Endothelial cell of umbilical vein (primary cell): ENCODE measurements at regions not wholly inside any gene's neighbourhood (a gene's known extent, or its start where the extent isn't known, plus 50 kb on each side); places are given as distances from the start of the nearest gene placed in this dataset.

Experiments used
- BruUV-seq: library from RNA; stranded (reverse); fragments of 400-500 nt; replicated peaks from 2 replicates; lab custom pipeline; 2021; lab: Mats Ljungman, UMichigan
- CTCF ChIA-PET: fragments of 300-600, 350-600 bp; sonication (Branson Sonifier 250); formaldehyde crosslinking; loops from one replicate; lab custom pipeline; 2021; ENCODE audit warnings: antibody characterized with exemption, inconsistent platforms; lab: Charles Lee
- POLR2A ChIA-PET: fragments of 300-600, 350-600 bp; sonication (Branson Sonifier 250); formaldehyde crosslinking; loops from one replicate; lab custom pipeline; 2021; ENCODE audit warnings: antibody characterized with exemption, inconsistent platforms; lab: Charles Lee
- DNase-seq: peaks from one replicate; pipeline ENCODE4 v3.0.0-alpha.2; 2011; ENCODE audit warnings: low read depth, low spot score
- FAIRE-seq: peaks from 2 replicates; lab custom pipeline; 2011; peaks lifted over from hg19 to GRCh38; lab: Jason Lieb, UNC
- H2AFZ ChIP-seq: 2 replicates; pipeline ENCODE4 v1.6.0; 2012; ENCODE audit warnings: low read depth, low read length, control low read depth, inconsistent platforms
- H3K27ac ChIP-seq: 2 replicates; pipeline ENCODE4 v1.5.1; 2011; ENCODE audit warnings: low read depth, mild to moderate bottlenecking, control low read depth, low read length, moderate library complexity; ENCODE audit not compliant: insufficient read depth
- H3K27me3 ChIP-seq, 2 experiments: 2 replicates each; pipeline versions ENCODE4 v1.6.0 to v1.6.1; 2011; ENCODE audit warnings: low read length in 2 of 2, mixed read lengths in 1 of 2; ENCODE audit not compliant: control insufficient read depth in 2 of 2, insufficient read depth in 2 of 2
- H3K36me3 ChIP-seq, 2 experiments: 2 replicates in 1 of 2; 3 replicates in 1 of 2; pipeline ENCODE4 v1.5.1; 2011; ENCODE audit warnings: low read length in 2 of 2, mild to moderate bottlenecking in 1 of 2, moderate library complexity in 1 of 2; ENCODE audit not compliant: control insufficient read depth in 2 of 2, insufficient read depth in 2 of 2; ENCODE audit errors: extremely low read depth in 1 of 2
- H3K4me1 ChIP-seq: 3 replicates; pipeline ENCODE4 v1.5.1; 2011; ENCODE audit warnings: mild to moderate bottlenecking, low read length; ENCODE audit not compliant: control insufficient read depth, insufficient read depth; ENCODE audit errors: extremely low read depth
- H3K4me2 ChIP-seq: 2 replicates; pipeline ENCODE4 v1.6.1; 2011; ENCODE audit warnings: low read length, control low read depth, mixed read lengths; ENCODE audit not compliant: insufficient read depth
- H3K4me3 ChIP-seq, 3 experiments: fragments of 200-600 bp in 1 of 3; sonication (generic), shearing (Covaris generic) in 1 of 3; replicated peaks in 1 of 3; 2 replicates each; pipeline ENCODE4 v1.5.1; 2011 to 2016; ENCODE audit warnings: control low read depth in 3 of 3, low read length in 3 of 3, mild to moderate bottlenecking in 2 of 3, inconsistent platforms in 1 of 3, low read depth in 1 of 3, moderate library complexity in 1 of 3; ENCODE audit not compliant: insufficient read depth in 1 of 3
- H3K79me2 ChIP-seq: 2 replicates; pipeline ENCODE4 v1.6.0; 2012; ENCODE audit warnings: low read length, inconsistent platforms; ENCODE audit not compliant: control insufficient read depth, insufficient read depth
- H3K9ac ChIP-seq: replicated peaks from 2 replicates; pipeline ENCODE3; 2011; ENCODE audit warnings: low read length, control low read depth; ENCODE audit not compliant: insufficient read depth; ENCODE audit errors: extremely low read depth
- H3K9me1 ChIP-seq: replicated peaks from 3 replicates; pipeline ENCODE4 v1.6.0; 2011; ENCODE audit warnings: mild to moderate bottlenecking, low read length; ENCODE audit not compliant: control insufficient read depth, insufficient read depth; ENCODE audit errors: extremely low read depth
- H3K9me3 ChIP-seq: replicated peaks from 2 replicates; pipeline ENCODE4 v1.5.1; 2012; ENCODE audit warnings: low read length, inconsistent platforms; ENCODE audit not compliant: control insufficient read depth, insufficient read depth
- H4K20me1 ChIP-seq: replicated peaks from 2 replicates; pipeline ENCODE3; 2011; ENCODE audit warnings: mild to moderate bottlenecking, low read length; ENCODE audit not compliant: control insufficient read depth, insufficient read depth; ENCODE audit errors: extremely low read depth
- EZH2 ChIP-seq: IDR thresholded peaks from 2 replicates; pipeline ENCODE4 v1.6.1; 2012; ENCODE audit warnings: borderline replicate concordance, low read depth, mild to moderate bottlenecking, moderate library complexity, low read length, inconsistent platforms; ENCODE audit not compliant: severe bottlenecking
- FOS ChIP-seq: IDR thresholded peaks from 2 replicates; pipeline ENCODE4 v1.6.1; 2011; ENCODE audit warnings: mild to moderate bottlenecking, low read length, moderate library complexity, borderline replicate concordance; ENCODE audit not compliant: insufficient read depth
- JUN ChIP-seq: IDR thresholded peaks from 2 replicates; pipeline ENCODE4 v1.6.1; 2011; ENCODE audit warnings: borderline replicate concordance, low read depth; ENCODE audit not compliant: insufficient read length, insufficient read depth
- MYC ChIP-seq: IDR thresholded peaks from one replicate; pipeline ENCODE4 v1.6.1; 2011; ENCODE audit warnings: mild to moderate bottlenecking, low read depth, low read length
- POLR2A ChIP-seq: IDR thresholded peaks from 2 replicates; pipeline ENCODE4 v1.6.1; 2012; ENCODE audit warnings: low read depth, mild to moderate bottlenecking, control low read depth, low read length
- POLR2AphosphoS5 ChIP-seq: IDR thresholded peaks from 2 replicates; pipeline ENCODE4 v1.6.1; 2012; ENCODE audit warnings: low read depth, mild to moderate bottlenecking, control low read depth, low read length, moderate library complexity; ENCODE audit not compliant: insufficient read depth
- dilution Hi-C: fragments of 300-500 bp; cut with MboI; formaldehyde crosslinking; loops from one replicate; pipeline ENCODE4 v1.15.0; 2019; ENCODE audit warnings: low sequenced_read_pairs; ENCODE audit not compliant: extremely low pct_ligation_motif_present
- intact Hi-C: fragments of 100-400 bp; cut with micrococcal nuclease; formaldehyde crosslinking; loops from one replicate; pipeline ENCODE4 v1.10.0; 2022
- TF ChIP-seq, protein P1 (sequence below), 2 donors: IDR thresholded peaks; 1 replicate in 1 of 2; 2 replicates in 1 of 2; pipeline ENCODE4 v1.5.1; 2011; ENCODE audit warnings: low read length in 2 of 2, mild to moderate bottlenecking in 2 of 2, moderate library complexity in 2 of 2, control low read depth in 1 of 2, inconsistent platforms in 1 of 2, low read depth in 1 of 2; ENCODE audit not compliant: insufficient read depth in 1 of 2; ENCODE audit errors: extremely low read depth in 1 of 2

DNA sequence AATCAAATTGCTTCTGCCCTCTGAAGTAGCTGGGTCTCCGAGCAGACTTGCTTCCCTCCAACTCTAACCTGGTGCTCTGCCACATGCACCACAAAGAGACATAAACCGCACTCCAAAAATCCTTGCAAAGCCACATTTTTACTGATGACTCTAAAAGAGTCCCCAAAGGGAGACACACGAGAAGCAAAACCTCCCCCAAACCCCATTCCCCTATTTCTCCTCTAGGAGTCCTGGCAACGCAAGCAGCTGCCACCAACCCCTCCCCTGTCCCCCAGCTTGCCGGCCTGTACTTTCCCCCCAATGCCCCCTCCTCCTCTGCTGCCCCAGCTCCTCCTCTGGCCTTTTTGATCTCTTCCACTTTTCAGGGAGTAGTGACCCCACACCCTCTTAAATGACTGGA is 180.1 kb upstream of the ARID1B start:
- Histone ChIP-seq H3K79me2 (no peaks in the 10 kb centered on the region), H4K20me1 (no peaks in the 10 kb centered on the region), H3K27ac (no peak overlapping the region), H3K9me1 (no peaks in the 10 kb centered on the region), H3K36me3 (no peaks in the 10 kb centered on the region), H3K4me2 (no peak overlapping the region), H3K4me1 (no peaks in the 10 kb centered on the region), H3K27me3 (no peaks in the 10 kb centered on the region), H3K4me3 (no peak overlapping the region), H2AFZ (no peak overlapping the region), H3K9ac (no peak overlapping the region), H3K9me3 (no peaks in the 10 kb centered on the region)
- dilution Hi-C loops, result no loop called here
- BruUV-seq, result no TSS peak
- no peak for FAIRE-seq
- ChIA-PET CTCF (no interaction called here), POLR2A (no interaction called here)
- intact Hi-C loops, result no loop called here
- no peak for DNase-seq
- TF ChIP-seq MYC, result no peak
- TF ChIP-seq FOS, result no peak
- TF ChIP-seq JUN, result no peak

DNA sequence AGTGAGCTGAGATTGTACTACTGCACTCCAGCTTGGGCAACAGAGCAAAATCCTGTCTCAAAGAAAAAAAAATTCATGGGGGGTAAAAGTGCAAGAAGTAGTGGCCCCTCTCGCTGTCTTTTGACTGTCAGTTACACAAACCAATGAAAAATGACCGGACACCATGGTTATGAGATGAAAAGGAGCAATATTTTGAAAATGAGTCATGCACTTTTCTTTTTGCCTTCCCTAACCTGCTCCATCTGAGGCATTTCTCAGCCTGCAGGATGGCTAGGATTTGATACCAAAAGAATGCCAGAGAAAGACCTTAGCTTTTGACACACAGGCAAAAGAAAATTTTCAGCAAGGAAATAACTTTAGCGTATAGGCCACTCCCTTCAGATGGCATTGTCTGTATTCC is 181.7 kb upstream of the ARID1B start:
- TF ChIP-seq POLR2AphosphoS5 (no peak), POLR2A (no peak), JUN (no peak), EZH2 (no peak), FOS (no peak)
- TF ChIP-seq, protein P1, sequence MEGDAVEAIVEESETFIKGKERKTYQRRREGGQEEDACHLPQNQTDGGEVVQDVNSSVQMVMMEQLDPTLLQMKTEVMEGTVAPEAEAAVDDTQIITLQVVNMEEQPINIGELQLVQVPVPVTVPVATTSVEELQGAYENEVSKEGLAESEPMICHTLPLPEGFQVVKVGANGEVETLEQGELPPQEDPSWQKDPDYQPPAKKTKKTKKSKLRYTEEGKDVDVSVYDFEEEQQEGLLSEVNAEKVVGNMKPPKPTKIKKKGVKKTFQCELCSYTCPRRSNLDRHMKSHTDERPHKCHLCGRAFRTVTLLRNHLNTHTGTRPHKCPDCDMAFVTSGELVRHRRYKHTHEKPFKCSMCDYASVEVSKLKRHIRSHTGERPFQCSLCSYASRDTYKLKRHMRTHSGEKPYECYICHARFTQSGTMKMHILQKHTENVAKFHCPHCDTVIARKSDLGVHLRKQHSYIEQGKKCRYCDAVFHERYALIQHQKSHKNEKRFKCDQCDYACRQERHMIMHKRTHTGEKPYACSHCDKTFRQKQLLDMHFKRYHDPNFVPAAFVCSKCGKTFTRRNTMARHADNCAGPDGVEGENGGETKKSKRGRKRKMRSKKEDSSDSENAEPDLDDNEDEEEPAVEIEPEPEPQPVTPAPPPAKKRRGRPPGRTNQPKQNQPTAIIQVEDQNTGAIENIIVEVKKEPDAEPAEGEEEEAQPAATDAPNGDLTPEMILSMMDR (IDR thresholded peaks at IDR 0.05; ENCODE audit: extremely low read depth in 1 of 2, insufficient read depth in 1 of 2, low read depth in 1 of 2, low read length in 2 of 2), result no peak
- no peaks in the 10 kb centered on the region for H3K9me3 ChIP-seq
- no peaks in the 10 kb centered on the region for H4K20me1 ChIP-seq
- BruUV-seq, result no TSS peak
- H3K27ac ChIP-seq, result no peak overlapping the region
- POLR2A ChIA-PET, result no interaction called here
- no peak overlapping the region for H3K4me3 ChIP-seq
- H3K9me1 ChIP-seq, result no peaks in the 10 kb centered on the region
- H3K9ac ChIP-seq, result no peak overlapping the region
- FAIRE-seq (no peak), DNase-seq (no peak)
- no peaks in the 10 kb centered on the region for H3K79me2 ChIP-seq
- intact Hi-C loops (no loop called here), dilution Hi-C loops (no loop called here)
- CTCF ChIA-PET, result no interaction called here
- no peak overlapping the region for H2AFZ ChIP-seq
- H3K27me3 ChIP-seq, result no peaks in the 10 kb centered on the region
- no peaks in the 10 kb centered on the region for H3K4me1 ChIP-seq
- no peak overlapping the region for H3K4me2 ChIP-seq
- H3K36me3 ChIP-seq, result no peaks in the 10 kb centered on the region
